ENCODE measurements at regions not wholly inside any gene's neighbourhood (a gene's known extent, or its start where the extent isn't known, plus 50 kb on each side); places are given as distances from the start of the nearest gene placed in this dataset.

DNA sequence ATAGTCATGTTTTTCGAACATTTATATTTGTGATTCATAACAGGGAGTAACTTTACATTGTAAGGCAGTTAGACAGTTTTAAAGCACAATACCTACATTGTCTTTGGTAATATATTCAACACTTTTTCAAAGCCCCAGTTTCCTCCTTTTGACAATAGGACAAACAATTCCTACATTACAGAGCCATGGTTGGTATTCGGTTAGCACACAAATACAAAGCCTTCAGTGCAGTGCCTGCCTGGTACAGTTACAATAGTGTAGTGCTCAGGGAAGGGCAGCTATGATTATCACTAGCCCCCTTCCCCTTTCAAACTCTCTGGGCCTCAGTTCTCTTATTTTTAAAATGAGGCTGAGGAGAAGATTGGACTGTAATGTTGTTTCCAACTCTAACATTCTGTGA lies 207.8 kb downstream of the TPBG start:
- no peak for FAIRE-seq
- no peak for DNase-seq (ENCODE audit: insufficient read length, low spot score)

GRCh38 chr6:82573254-82573972 lies 209.8 kb downstream of the TPBG start:
- no peak for FAIRE-seq
- DNase-seq (ENCODE audit: insufficient read length, low spot score) = no peak

GRCh38 chr6:82576284-82576683 lies 212.7 kb downstream of the TPBG start:
- FAIRE-seq = no peak
- no peak for DNase-seq (ENCODE audit: insufficient read length, low spot score)

- FAIRE-seq (no peak), DNase-seq (ENCODE audit: insufficient read length, low spot score) (no peak)
These were observed 220.6 kb downstream of the TPBG start for GRCh38 chr6:82584194-82584695.

GRCh38 chr6:82584856-82585255 lies 221.2 kb downstream of the TPBG start:
- no peak for DNase-seq (ENCODE audit: insufficient read length, low spot score)
- no peak for FAIRE-seq

- DNase-seq (ENCODE audit: insufficient read length, low spot score) = no peak
- no peak for FAIRE-seq
These were observed 224.4 kb downstream of the TPBG start for GRCh38 chr6:82588020-82588419.

DNA sequence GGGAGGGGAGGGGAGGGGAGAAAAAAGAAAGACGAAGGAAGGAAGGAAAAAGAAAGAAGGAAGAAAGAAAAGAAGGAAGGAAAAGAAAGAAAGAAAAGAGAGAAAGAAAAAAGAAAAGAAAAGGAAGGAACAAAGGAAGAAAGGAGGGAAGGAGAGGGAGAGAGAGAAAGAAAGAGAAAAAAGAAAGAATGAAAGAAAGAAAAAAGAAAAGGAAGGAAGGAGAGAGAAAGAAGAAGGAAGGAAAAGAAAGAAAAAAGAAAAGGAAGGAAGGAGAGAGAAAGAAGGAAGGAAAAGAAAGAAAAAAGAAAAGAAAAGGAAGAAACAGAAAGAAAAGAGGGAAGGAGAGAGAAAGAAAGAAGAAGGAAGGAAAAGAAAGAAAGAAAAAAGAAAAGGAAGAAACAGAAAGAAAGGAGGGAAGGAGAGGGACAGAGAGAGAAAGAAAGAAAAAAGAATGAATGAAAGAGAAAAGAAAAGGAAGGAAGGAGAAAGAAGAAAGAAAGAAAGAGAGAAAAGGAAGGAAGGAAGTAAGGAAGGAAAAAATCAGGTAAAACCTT lies 225.3 kb downstream of the TPBG start:
- no peak for DNase-seq (ENCODE audit: insufficient read length, low spot score)
- no peak for FAIRE-seq

- DNase-seq (ENCODE audit: insufficient read length, low spot score) (peak; percentile 32), FAIRE-seq (no peak)
These were observed 226.0 kb downstream of the TPBG start for GRCh38 chr6:82589509-82590206.

DNA sequence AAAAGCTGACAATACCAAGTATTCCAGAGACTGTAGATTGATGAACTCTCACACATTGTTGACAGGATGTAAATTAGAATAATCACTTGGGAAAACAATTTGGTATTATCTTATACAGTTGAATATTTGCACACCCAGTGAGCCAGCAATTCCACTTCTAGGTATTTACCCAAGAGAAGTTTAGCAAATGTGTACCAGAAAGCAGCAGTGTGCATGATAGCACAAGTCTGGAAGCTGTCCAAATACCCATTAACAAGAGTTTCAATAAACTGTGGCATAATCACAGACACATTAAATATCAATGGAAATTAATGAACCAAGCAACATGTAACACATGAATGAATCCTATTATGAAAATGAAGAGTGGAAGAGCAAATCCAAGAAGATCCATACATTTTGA lies 233.6 kb downstream of the TPBG start:
- DNase-seq (ENCODE audit: insufficient read length, low spot score) = no peak
- no peak for FAIRE-seq

- FAIRE-seq = no peak
These were observed 239.2 kb downstream of the TPBG start for GRCh38 chr6:82602776-82603175.

GRCh38 chr6:82603871-82604270 lies 240.3 kb downstream of the TPBG start:
- FAIRE-seq (no peak), DNase-seq (ENCODE audit: insufficient read length, low spot score) (no peak)

More at GRCh38 chr6:82602776-82603175, 239.2 kb downstream of the TPBG start:
- DNase-seq (ENCODE audit: insufficient read length, low spot score) = no peak

- no peak for DNase-seq (ENCODE audit: insufficient read length, low spot score)
- FAIRE-seq = no peak
These were observed 244.5 kb downstream of the TPBG start for GRCh38 chr6:82607998-82608725.

GRCh38 chr6:82608781-82609180 lies 245.2 kb downstream of the TPBG start:
- FAIRE-seq = no peak
- DNase-seq (ENCODE audit: insufficient read length, low spot score) = no peak

GRCh38 chr6:82611751-82612150 lies 248.1 kb downstream of the TPBG start:
- DNase-seq (ENCODE audit: insufficient read length, low spot score) (no peak), FAIRE-seq (no peak)

GRCh38 chr6:82612475-82613039 lies 248.9 kb downstream of the TPBG start:
- FAIRE-seq (no peak), DNase-seq (ENCODE audit: insufficient read length, low spot score) (no peak)

DNA sequence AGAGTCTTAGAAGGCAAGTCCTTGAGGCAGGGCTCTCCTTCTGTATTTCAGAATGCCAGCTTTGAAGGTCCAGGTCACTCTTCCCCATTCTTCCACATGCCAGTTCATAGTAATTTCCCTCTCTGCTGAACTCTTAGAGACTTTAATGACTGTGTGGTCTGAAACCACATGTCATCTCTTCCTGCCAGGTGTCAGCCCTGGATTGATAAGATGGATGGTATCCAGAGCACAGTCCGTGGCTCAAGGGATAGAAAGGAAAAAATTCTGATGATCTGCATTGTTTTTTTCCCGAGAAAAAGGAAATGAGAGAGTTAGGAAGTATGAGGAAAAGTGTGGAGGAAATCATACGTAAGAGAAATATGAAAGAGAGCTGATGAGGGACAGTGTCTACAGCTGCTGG lies 250.9 kb downstream of the TPBG start:
- no peak for DNase-seq (ENCODE audit: insufficient read length, low spot score)
- FAIRE-seq = no peak

DNA sequence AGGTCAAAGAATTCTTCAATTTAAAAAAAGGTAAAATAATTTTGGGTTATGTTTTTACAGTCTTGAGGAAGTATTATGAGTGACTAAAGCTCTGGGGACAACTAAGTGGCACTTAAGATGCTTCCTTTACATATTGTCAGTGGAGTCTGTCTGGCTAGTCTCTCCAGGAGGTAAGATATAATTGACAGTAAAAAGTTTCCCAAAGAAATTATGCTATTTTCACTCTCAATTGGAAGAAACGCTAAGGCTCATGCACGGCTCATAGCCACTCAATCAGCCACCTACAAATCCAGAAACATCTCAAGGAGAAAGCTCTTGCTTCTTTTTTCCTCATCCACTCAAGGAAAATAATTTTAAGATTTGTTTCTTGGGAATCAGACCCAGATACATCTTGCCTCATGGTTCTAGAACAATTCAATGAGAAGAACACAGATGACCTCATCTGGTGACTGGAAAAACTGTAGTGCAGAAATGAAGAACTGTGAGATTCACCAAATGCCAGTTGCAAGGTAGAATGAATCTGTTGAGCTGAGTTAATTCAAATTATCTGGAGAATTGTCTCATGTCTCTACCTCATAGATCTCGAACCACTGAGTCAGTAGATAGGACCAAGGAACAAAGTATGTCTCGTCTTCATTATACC lies 252.9 kb downstream of the TPBG start:
- FAIRE-seq = no peak
- DNase-seq (ENCODE audit: insufficient read length, low spot score) = no peak

GRCh38 chr6:82617648-82618047 lies 254.0 kb downstream of the TPBG start:
- FAIRE-seq (no peak), DNase-seq (ENCODE audit: insufficient read length, low spot score) (no peak)

- DNase-seq (ENCODE audit: insufficient read length, low spot score) (no peak), FAIRE-seq (no peak)
These were observed 256.0 kb downstream of the TPBG start for GRCh38 chr6:82619573-82619972.

DNA sequence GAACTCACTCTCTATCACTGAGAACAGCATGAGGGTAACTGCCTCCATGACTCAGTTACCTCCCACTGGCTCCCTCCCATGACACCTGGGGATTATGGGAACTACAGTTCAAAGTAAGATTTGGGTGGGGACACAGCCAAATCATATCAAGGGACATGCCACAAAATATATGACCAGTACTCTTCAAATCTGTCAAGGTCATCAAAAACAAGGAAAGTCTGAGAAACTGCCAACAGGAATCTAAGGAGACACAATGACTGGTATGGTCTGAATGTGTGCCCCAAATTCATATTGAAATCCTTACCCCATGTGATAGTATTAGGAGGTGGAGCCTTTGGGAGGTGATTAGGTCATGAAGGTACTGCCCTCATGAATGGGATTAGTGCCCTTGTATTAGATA lies 258.8 kb downstream of the TPBG start:
- FAIRE-seq = no peak
- DNase-seq (ENCODE audit: insufficient read length, low spot score) = no peak

All from HTR-8/SVneo (cell line).